ENCODE measurements at regions not wholly inside any gene's neighbourhood (a gene's known extent, or its start where the extent isn't known, plus 50 kb on each side); places are given as distances from the start of the nearest gene placed in this dataset.
"Not testable (repeated sequence)": the region's sequence is repeated elsewhere in the genome, so short reads cannot be mapped to it uniquely, and the experiment has no call there.

- TF ChIP-seq CTCF (conservative IDR thresholded peaks at IDR 0.05 in 1 of 2, IDR thresholded peaks at IDR 0.05 in 1 of 2; ENCODE audit: extremely low read depth in 1 of 2, insufficient read depth in 1 of 2, low read depth in 1 of 2, low read length in 2 of 2); EZH2 (IDR thresholded peaks at IDR 0.05; ENCODE audit: borderline replicate concordance, low read length): not testable (repeated sequence)
These were observed 127.5 kb downstream of the TFCP2L1 start for GRCh38 chr2:121157481-121157880.

Data from mammary epithelial cell (primary cell).